ENCODE measurements at regions not wholly inside any gene's neighbourhood (a gene's known extent, or its start where the extent isn't known, plus 50 kb on each side); places are given as distances from the start of the nearest gene placed in this dataset.

GRCh38 chr5:167065794-167066193, 1225.7 kb upstream of the WWC1 start:
- intact Hi-C loops (cut with DNase I) = no loop called here
- no peak for TF ChIP-seq CTCF (IDR thresholded peaks at IDR 0.05)
- no peak for TF ChIP-seq POLR2A (IDR thresholded peaks at IDR 0.05)
- Histone ChIP-seq H3K9me3 (no peaks in the 10 kb centered on the region), H3K4me1 (no peaks in the 10 kb centered on the region), H3K27me3 (no peaks in the 10 kb centered on the region), H3K36me3 (no peaks in the 10 kb centered on the region), H3K27ac (no peak overlapping the region), H3K4me3 (no peak overlapping the region)
- DNase-seq = no peak
- no peak for ATAC-seq
- WGBS (ENCODE audit: insufficient coverage, low coverage, low lambda C conversion rate, missing lambda C conversion rate) = 33% methylated on average over 2 of the region's 3 CpGs

- no peak for TF ChIP-seq POLR2A (IDR thresholded peaks at IDR 0.05)
- no peak for TF ChIP-seq CTCF (IDR thresholded peaks at IDR 0.05)
- 27% methylated on average over 5 of the region's 5 CpGs for WGBS (ENCODE audit: insufficient coverage, low coverage, low lambda C conversion rate, missing lambda C conversion rate)
- intact Hi-C loops (cut with DNase I) = no loop called here
- DNase-seq (no peak), ATAC-seq (no peak)
- no peaks in the 10 kb centered on the region for H3K9me3 ChIP-seq
- no peaks in the 10 kb centered on the region for H3K27me3 ChIP-seq
- no peak overlapping the region for H3K27ac ChIP-seq
- H3K36me3 ChIP-seq = no peaks in the 10 kb centered on the region
- no peaks in the 10 kb centered on the region for H3K4me1 ChIP-seq
- H3K4me3 ChIP-seq = no peak overlapping the region
These were observed 1219.3 kb upstream of the WWC1 start for GRCh38 chr5:167071981-167072610.

- Histone ChIP-seq H3K4me1 (no peaks in the 10 kb centered on the region), H3K27ac (no peak overlapping the region), H3K9me3 (no peaks in the 10 kb centered on the region), H3K27me3 (no peaks in the 10 kb centered on the region), H3K36me3 (no peaks in the 10 kb centered on the region), H3K4me3 (no peak overlapping the region)
- ATAC-seq (no peak), DNase-seq (no peak)
- intact Hi-C loops (cut with DNase I) = no loop called here
- WGBS (ENCODE audit: insufficient coverage, low coverage, low lambda C conversion rate, missing lambda C conversion rate) = 16% methylated on average over 4 of the region's 4 CpGs
- TF ChIP-seq CTCF (IDR thresholded peaks at IDR 0.05) (no peak), POLR2A (IDR thresholded peaks at IDR 0.05) (no peak)
These were observed 1209.9 kb upstream of the WWC1 start for GRCh38 chr5:167081561-167081960.

- Histone ChIP-seq H3K4me3 (no peak overlapping the region), H3K36me3 (no peaks in the 10 kb centered on the region), H3K27me3 (no peaks in the 10 kb centered on the region), H3K27ac (no peak overlapping the region), H3K9me3 (no peaks in the 10 kb centered on the region), H3K4me1 (no peaks in the 10 kb centered on the region)
- TF ChIP-seq CTCF (IDR thresholded peaks at IDR 0.05) (no peak), POLR2A (IDR thresholded peaks at IDR 0.05) (no peak)
- DNase-seq (no peak), ATAC-seq (no peak)
- WGBS (ENCODE audit: insufficient coverage, low coverage, low lambda C conversion rate, missing lambda C conversion rate) = 68% methylated on average over 12 of the region's 12 CpGs
- intact Hi-C loops (cut with DNase I) = no loop called here
These were observed 1194.6 kb upstream of the WWC1 start for GRCh38 chr5:167096816-167097215.

- no peak for ATAC-seq
These were observed 1187.1 kb upstream of the WWC1 start for GRCh38 chr5:167104351-167104750.

More at GRCh38 chr5:167104351-167104750, 1187.1 kb upstream of the WWC1 start:
- Histone ChIP-seq H3K9me3 (no peaks in the 10 kb centered on the region), H3K4me1 (no peaks in the 10 kb centered on the region), H3K4me3 (no peak overlapping the region), H3K27ac (no peak overlapping the region), H3K36me3 (no peaks in the 10 kb centered on the region), H3K27me3 (no peaks in the 10 kb centered on the region)
- intact Hi-C loops (cut with DNase I) = no loop called here
- 87% methylated on average over 4 of the region's 4 CpGs for WGBS (ENCODE audit: insufficient coverage, low coverage, low lambda C conversion rate, missing lambda C conversion rate)
- TF ChIP-seq POLR2A (IDR thresholded peaks at IDR 0.05) = no peak
- TF ChIP-seq CTCF (IDR thresholded peaks at IDR 0.05) = no peak
- DNase-seq = no peak
